Body of pancreas (tissue), 4 donors: ENCODE measurements at regions not wholly inside any gene's neighbourhood (a gene's known extent, or its start where the extent isn't known, plus 50 kb on each side); places are given as distances from the start of the nearest gene placed in this dataset.

Source experiments
- ATAC-seq: fragments of 150-250 bp; one replicate; pipeline ENCODE4 v1.9.1; 2016
- DNase-seq, 4 donors: peaks; one replicate each; pipeline ENCODE4 v3.0.0-alpha.2; 2019
- H3K27ac ChIP-seq, 4 donors: fragments of 200-600 bp; sonication (generic); 1 replicate in 3 of 4; 2 replicates in 1 of 4; pipeline versions ENCODE4 v1.5.1 to v1.6.1; 2016 to 2019; ENCODE audit warnings: mild to moderate bottlenecking in 1 of 4, mixed read lengths in 1 of 4, moderate library complexity in 1 of 4
- H3K27me3 ChIP-seq, 2 donors: fragments of 200-600 bp; sonication (generic); one replicate each; pipeline ENCODE4 v1.6.0; 2016; ENCODE audit warnings: mild to moderate bottlenecking in 1 of 2
- H3K36me3 ChIP-seq, 2 donors: fragments of 200-600 bp; sonication (generic); replicated peaks in 1 of 2; 2 replicates each; pipeline ENCODE4 v1.5.1; 2016; ENCODE audit warnings: low read depth in 2 of 2; ENCODE audit not compliant: insufficient read depth in 1 of 2
- H3K4me1 ChIP-seq: fragments of 200-600 bp; sonication (generic); one replicate; pipeline ENCODE4 v1.6.0; 2016
- H3K4me3 ChIP-seq, 2 donors: fragments of 200-600 bp; sonication (generic); 1 replicate in 1 of 2; 2 replicates in 1 of 2; pipeline ENCODE4 v1.5.1; 2016 to 2019
- H3K9me3 ChIP-seq, 3 donors: fragments of 200-600 bp; sonication (generic); 1 replicate in 2 of 3; 2 replicates in 1 of 3; pipeline ENCODE4 v1.5.1; 2016
- POLR2A ChIP-seq, 3 donors: fragments of 450-650 bp; IDR thresholded peaks; one replicate each; pipeline ENCODE4 v1.6.1; 2016; ENCODE audit warnings: antibody characterized with exemption in 3 of 3, mild to moderate bottlenecking in 2 of 3
- WGBS, 2 donors: methylation state at CpG; one replicate each; pipeline ENCODE4 v1.1.5; 2017; 5-methylcytosine and 5-hydroxymethylcytosine counted together
- intact Hi-C: fragments of 100-400 bp; cut with DNase I; formaldehyde crosslinking; loops from one replicate; pipeline ENCODE4 v1.15.1; 2023
- TF ChIP-seq, protein P1 (sequence below), 7 experiments: fragments of 450-650 bp in 4 of 7; fragments of 200-600 bp in 3 of 7; sonication (generic) in 3 of 7; IDR thresholded peaks; one replicate each; pipeline ENCODE4 v1.5.1; 2016 to 2019; ENCODE audit warnings: antibody characterized with exemption in 7 of 7

DNA sequence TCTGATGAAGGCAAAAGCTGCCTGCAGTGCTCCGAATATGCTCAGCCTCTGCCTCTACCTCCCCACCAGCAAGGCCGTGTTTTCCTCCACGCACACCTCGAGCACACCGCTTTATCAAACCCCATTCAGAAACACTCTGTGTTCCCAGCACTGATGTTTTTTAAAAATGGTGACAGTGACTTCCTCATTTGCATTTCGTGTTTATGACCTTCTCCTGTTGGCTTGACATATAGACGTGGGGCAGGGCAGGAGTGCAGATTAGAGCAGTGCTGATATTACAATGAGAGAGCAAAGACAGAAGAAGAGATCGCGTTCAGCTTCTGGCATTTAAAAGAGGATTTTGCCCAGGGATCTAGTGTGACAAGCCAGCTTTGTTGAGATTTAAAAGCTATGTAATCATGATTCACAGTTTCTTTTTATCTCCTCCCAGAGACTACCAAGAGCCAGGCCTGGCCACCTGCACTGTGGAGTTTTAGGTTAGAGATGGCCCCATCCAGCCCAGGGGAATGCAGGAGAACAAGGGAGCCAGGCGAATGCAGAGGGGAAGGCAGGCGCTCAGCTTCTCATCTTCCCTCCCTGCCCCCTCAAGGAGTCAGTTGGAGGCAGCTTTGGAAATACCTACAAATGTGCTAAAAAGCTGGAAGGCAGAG is 61.5 kb upstream of the NEDD4L start:
- 81 to 88% methylated on average over 11 of the region's 11 CpGs for WGBS, 2 donors
- intact Hi-C loops: no loop called here

DNA sequence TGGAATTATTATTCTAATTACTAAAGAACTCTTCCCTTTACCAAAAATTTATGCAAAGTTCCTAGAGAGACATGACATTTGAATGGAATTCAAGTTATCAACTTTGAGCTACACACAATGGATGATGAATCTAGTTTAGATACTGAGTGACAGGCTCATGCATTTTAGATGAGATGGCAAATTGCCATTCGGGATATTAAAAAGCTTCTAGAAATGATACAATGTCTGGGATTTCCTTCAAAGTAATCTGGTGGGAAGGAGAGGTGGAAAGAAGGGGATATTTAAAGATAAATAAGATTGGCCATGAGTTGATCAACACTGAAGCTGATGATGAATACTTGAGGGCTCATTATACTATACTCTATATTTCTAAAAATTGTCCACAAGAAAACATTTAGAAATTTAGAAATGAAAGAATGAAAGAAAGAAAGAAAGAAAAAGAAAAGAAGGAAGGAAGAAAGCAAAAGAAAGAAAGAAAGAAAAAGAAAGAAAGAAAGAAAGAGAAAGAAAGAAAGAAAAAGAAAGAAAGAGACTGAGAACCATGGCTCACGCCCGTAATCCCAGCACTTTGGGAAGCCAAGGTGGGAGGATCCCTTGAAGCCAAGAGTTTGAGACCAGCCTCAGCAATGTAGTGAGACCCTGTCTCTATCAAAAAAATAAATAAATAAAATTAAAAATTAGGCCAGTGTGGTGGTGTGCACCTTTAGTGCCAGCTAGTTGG is 62.6 kb upstream of the NEDD4L start:
- intact Hi-C loops: no loop called here
- H3K9me3 ChIP-seq: no peaks in the 10 kb centered on the region
- no peak overlapping the region for H3K4me3 ChIP-seq
- peaks cover 28% of the 10 kb centered on the region for H3K4me1 ChIP-seq
- ATAC-seq: no peak
- H3K27me3 ChIP-seq: no peaks in the 10 kb centered on the region
- TF ChIP-seq, protein P1, sequence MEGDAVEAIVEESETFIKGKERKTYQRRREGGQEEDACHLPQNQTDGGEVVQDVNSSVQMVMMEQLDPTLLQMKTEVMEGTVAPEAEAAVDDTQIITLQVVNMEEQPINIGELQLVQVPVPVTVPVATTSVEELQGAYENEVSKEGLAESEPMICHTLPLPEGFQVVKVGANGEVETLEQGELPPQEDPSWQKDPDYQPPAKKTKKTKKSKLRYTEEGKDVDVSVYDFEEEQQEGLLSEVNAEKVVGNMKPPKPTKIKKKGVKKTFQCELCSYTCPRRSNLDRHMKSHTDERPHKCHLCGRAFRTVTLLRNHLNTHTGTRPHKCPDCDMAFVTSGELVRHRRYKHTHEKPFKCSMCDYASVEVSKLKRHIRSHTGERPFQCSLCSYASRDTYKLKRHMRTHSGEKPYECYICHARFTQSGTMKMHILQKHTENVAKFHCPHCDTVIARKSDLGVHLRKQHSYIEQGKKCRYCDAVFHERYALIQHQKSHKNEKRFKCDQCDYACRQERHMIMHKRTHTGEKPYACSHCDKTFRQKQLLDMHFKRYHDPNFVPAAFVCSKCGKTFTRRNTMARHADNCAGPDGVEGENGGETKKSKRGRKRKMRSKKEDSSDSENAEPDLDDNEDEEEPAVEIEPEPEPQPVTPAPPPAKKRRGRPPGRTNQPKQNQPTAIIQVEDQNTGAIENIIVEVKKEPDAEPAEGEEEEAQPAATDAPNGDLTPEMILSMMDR (IDR thresholded peaks at IDR 0.05): no peak
- no peak for TF ChIP-seq POLR2A (IDR thresholded peaks at IDR 0.05)
- no peaks in the 10 kb centered on the region for H3K36me3 ChIP-seq
- DNase-seq: no peak
- peak overlapping the region in 2 of 4 donors; percentile 22 to 23 for H3K27ac ChIP-seq
- WGBS, 2 donors: 71 to 76% methylated on average over 3 of the region's 3 CpGs

More for the DNA sequence above, 61.5 kb upstream of the NEDD4L start:
- Histone ChIP-seq H3K27me3 (no peaks in the 10 kb centered on the region), H3K4me1 (peaks cover 21% of the 10 kb centered on the region), H3K27ac (no peak overlapping the region), H3K4me3 (no peak overlapping the region), H3K9me3 (no peaks in the 10 kb centered on the region), H3K36me3 (no peaks in the 10 kb centered on the region)
- no peak for TF ChIP-seq POLR2A (IDR thresholded peaks at IDR 0.05)
- TF ChIP-seq, protein P1 (IDR thresholded peaks at IDR 0.05): no peak
- DNase-seq (no peak), ATAC-seq (no peak)

DNA sequence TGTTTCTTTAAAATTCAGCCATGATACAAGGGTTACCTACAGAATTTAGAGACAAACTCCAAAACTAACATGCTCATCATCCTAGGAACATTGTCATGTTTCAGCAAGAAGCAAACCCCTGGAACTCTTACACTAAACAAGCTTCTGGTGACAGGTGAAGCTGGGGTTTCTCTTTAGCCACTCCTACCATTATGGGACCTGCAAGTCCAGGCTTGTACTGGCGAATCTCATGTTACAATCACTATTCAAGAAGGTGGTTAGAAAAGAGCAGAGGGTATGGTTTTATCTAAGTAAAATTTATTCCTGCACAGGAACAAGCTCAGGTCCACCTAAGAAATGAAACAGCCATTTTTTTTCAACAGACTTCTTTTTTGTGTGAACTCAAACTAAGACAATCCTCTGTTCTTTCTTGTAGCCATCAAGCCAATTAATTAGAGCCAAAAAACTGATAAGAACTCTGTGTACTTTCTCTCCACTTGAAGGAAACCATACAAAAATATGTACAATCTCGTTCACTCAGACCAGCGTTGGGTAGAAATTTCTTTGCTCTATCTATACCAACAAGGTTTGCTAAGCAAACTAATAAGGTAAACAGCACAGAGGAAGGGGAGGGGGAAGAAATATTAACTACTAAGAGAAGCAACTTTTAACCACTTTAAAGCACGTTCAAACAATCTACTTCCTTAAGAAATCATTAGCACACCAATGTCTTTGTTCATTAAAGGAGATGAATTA is 63.3 kb upstream of the NEDD4L start:
- 17 to 25% methylated on average over 4 of the region's 4 CpGs for WGBS, 2 donors
- intact Hi-C loops: no loop called here
- ATAC-seq: no peak
- Histone ChIP-seq H3K4me1 (peaks cover 35% of the 10 kb centered on the region), H3K4me3 (no peak overlapping the region), H3K9me3 (no peaks in the 10 kb centered on the region), H3K36me3 (no peaks in the 10 kb centered on the region), H3K27ac (peak overlapping the region in 3 of 4 donors; percentile 22 to 46 (median 23)), H3K27me3 (no peaks in the 10 kb centered on the region)
- TF ChIP-seq POLR2A (IDR thresholded peaks at IDR 0.05): no peak
- TF ChIP-seq, protein P1 (IDR thresholded peaks at IDR 0.05): no peak
- peak in 1 of 4 donors; percentile 12 for DNase-seq

DNA sequence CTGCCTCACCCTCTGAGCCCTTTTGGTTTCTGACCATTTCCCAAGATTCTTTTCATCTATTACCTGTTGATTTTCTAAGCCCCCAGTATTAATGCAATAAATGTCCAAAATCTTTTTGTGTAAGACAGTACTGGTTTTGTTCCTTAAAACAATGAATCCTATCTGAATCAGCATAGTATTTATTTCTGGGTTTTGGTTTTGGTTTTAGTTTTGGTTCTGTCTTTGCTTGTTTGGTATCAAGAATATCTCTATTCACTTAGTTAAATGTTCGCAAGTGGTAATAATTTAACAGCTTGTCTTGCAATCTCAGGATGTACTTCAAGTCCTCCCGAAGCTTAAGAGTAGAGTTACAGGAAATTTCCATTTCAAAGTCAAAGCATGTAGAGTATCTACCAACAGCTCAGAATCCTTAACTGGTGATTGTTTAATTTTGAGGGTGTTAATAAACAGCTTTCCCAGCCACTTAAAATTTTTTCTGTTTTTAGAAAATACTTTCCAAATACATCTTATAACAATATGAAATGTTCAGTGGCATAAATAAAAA is 67.7 kb upstream of the NEDD4L start:
- peaks cover 39% of the 10 kb centered on the region for H3K4me1 ChIP-seq
- no peak for TF ChIP-seq POLR2A (IDR thresholded peaks at IDR 0.05)
- TF ChIP-seq, protein P1 (IDR thresholded peaks at IDR 0.05): no peak
- H3K27me3 ChIP-seq: no peaks in the 10 kb centered on the region
- H3K36me3 ChIP-seq: no peaks in the 10 kb centered on the region
- no peaks in the 10 kb centered on the region for H3K9me3 ChIP-seq
- intact Hi-C loops: no loop called here
- no peak for DNase-seq
- H3K27ac ChIP-seq: peak overlapping the region in 2 of 4 donors; percentile 45 to 48
- peak; percentile 33 for ATAC-seq
- no peak overlapping the region for H3K4me3 ChIP-seq
- WGBS, 2 donors: 7 to 12% methylated on average over 2 of the region's 2 CpGs
